ENCODE measurements at regions not wholly inside any gene's neighbourhood (a gene's known extent, or its start where the extent isn't known, plus 50 kb on each side); places are given as distances from the start of the nearest gene placed in this dataset.

- POLR2A ChIA-PET, result no interaction called here
- H3K4me3 ChIP-seq (ENCODE audit: control extremely low read depth in 1 of 5, extremely low read depth in 1 of 5, insufficient read depth in 1 of 5, low read depth in 2 of 5, low read length in 4 of 5), result no peak overlapping the region
Measured at GRCh38 chr13:33956346-33956745, 138.4 kb downstream of the RFC3 start.

GRCh38 chr13:33957497-33957905, 139.6 kb downstream of the RFC3 start:
- H3K27ac ChIP-seq (ENCODE audit: low read length in 2 of 2), result no peak overlapping the region
- no peaks in the 10 kb centered on the region for H3K36me3 ChIP-seq (replicated peaks in 1 of 2; ENCODE audit: control extremely low read depth in 1 of 2, control insufficient read depth in 1 of 2, extremely low read depth in 1 of 2, insufficient read depth in 2 of 2, low read length in 1 of 2)
- H3K9ac ChIP-seq (ENCODE audit: low read length), result no peak overlapping the region
- Mint-ChIP-seq H3K4me1 (peaks cover 11% of the 10 kb centered on the region), H3K9me3 (ENCODE audit: insufficient read depth) (no peaks in the 10 kb centered on the region), H3K27me3 (no peaks in the 10 kb centered on the region), H3K27ac (no peak overlapping the region), H3K4me3 (no peak overlapping the region)
- H3K4me1 ChIP-seq (ENCODE audit: control insufficient read depth in 2 of 2, insufficient read depth in 2 of 2, low read length in 2 of 2), result peaks cover 4 to 7% of the 10 kb centered on the region in 2 donors
- WGBS (ENCODE audit: insufficient coverage), result 95% methylated on average over 5 of the region's 5 CpGs
- ATAC-seq (ENCODE audit: low read depth) (no peak), DNase-seq (no peak)
- no peak overlapping the region for H2AFZ ChIP-seq (ENCODE audit: insufficient read depth, low read depth, low read length, poor library complexity, severe bottlenecking)
- no peaks in the 10 kb centered on the region for H3K79me2 ChIP-seq (ENCODE audit: control insufficient read depth, insufficient read depth, low read length)
- no peak overlapping the region for H3K4me2 ChIP-seq (replicated peaks; ENCODE audit: low read depth, low read length, poor library complexity, severe bottlenecking)
- TF ChIP-seq CTCF (IDR thresholded peaks at IDR 0.05) (no peak), EZH2 (IDR thresholded peaks at IDR 0.05; ENCODE audit: borderline replicate concordance, insufficient read depth, low read depth, low read length, poor library complexity, severe bottlenecking) (no peak)
- peaks cover 0 to 1% (median 0%) of the 10 kb centered on the region in 3 donors for H3K9me3 ChIP-seq (ENCODE audit: control extremely low read depth in 1 of 3, control insufficient read depth in 2 of 3, insufficient read depth in 1 of 3, low read length in 2 of 3)
- H3K4me3 ChIP-seq (ENCODE audit: control extremely low read depth in 1 of 5, extremely low read depth in 1 of 5, insufficient read depth in 1 of 5, low read depth in 2 of 5, low read length in 4 of 5), result no peak overlapping the region
- intact Hi-C loops (cut with micrococcal nuclease), result no loop called here
- no peaks in the 10 kb centered on the region for H4K20me1 ChIP-seq (ENCODE audit: control insufficient read depth, insufficient read depth, low read length, poor library complexity, severe bottlenecking)
- ChIA-PET POLR2A (no interaction called here), CTCF (no interaction called here)
- H3K27me3 ChIP-seq (replicated peaks in 1 of 4; ENCODE audit: control extremely low read depth in 1 of 4, control insufficient read depth in 3 of 4, insufficient read depth in 4 of 4, low read length in 3 of 4), result no peaks in the 10 kb centered on the region

More at GRCh38 chr13:33956346-33956745, 138.4 kb downstream of the RFC3 start:
- H3K9ac ChIP-seq (ENCODE audit: low read length), result no peak overlapping the region
- H3K4me2 ChIP-seq (replicated peaks; ENCODE audit: low read depth, low read length, poor library complexity, severe bottlenecking), result no peak overlapping the region
- Mint-ChIP-seq H3K4me3 (no peak overlapping the region), H3K27me3 (no peaks in the 10 kb centered on the region), H3K9me3 (ENCODE audit: insufficient read depth) (no peaks in the 10 kb centered on the region), H3K4me1 (peaks cover 11% of the 10 kb centered on the region), H3K27ac (no peak overlapping the region)
- H3K27me3 ChIP-seq (replicated peaks in 1 of 4; ENCODE audit: control extremely low read depth in 1 of 4, control insufficient read depth in 3 of 4, insufficient read depth in 4 of 4, low read length in 3 of 4), result no peaks in the 10 kb centered on the region
- peaks cover 4 to 7% of the 10 kb centered on the region in 2 donors for H3K4me1 ChIP-seq (ENCODE audit: control insufficient read depth in 2 of 2, insufficient read depth in 2 of 2, low read length in 2 of 2)
- WGBS (ENCODE audit: insufficient coverage), result no CpG with 5 or more reads among the region's 2 CpGs
- no peaks in the 10 kb centered on the region for H3K79me2 ChIP-seq (ENCODE audit: control insufficient read depth, insufficient read depth, low read length)
- H3K27ac ChIP-seq (ENCODE audit: low read length in 2 of 2), result no peak overlapping the region
- DNase-seq (no peak), ATAC-seq (ENCODE audit: low read depth) (no peak)
- H3K9me3 ChIP-seq (ENCODE audit: control extremely low read depth in 1 of 3, control insufficient read depth in 2 of 3, insufficient read depth in 1 of 3, low read length in 2 of 3), result peaks cover 0 to 1% (median 0%) of the 10 kb centered on the region in 3 donors
- H2AFZ ChIP-seq (ENCODE audit: insufficient read depth, low read depth, low read length, poor library complexity, severe bottlenecking), result no peak overlapping the region
- H3K36me3 ChIP-seq (replicated peaks in 1 of 2; ENCODE audit: control extremely low read depth in 1 of 2, control insufficient read depth in 1 of 2, extremely low read depth in 1 of 2, insufficient read depth in 2 of 2, low read length in 1 of 2), result no peaks in the 10 kb centered on the region
- intact Hi-C loops (cut with micrococcal nuclease), result no loop called here
- TF ChIP-seq EZH2 (IDR thresholded peaks at IDR 0.05; ENCODE audit: borderline replicate concordance, insufficient read depth, low read depth, low read length, poor library complexity, severe bottlenecking), result no peak
- TF ChIP-seq CTCF (IDR thresholded peaks at IDR 0.05), result no peak
- CTCF ChIA-PET, result no interaction called here
- no peaks in the 10 kb centered on the region for H4K20me1 ChIP-seq (ENCODE audit: control insufficient read depth, insufficient read depth, low read length, poor library complexity, severe bottlenecking)
